AG10803 (cell line): ENCODE measurements at regions not wholly inside any gene's neighbourhood (a gene's known extent, or its start where the extent isn't known, plus 50 kb on each side); places are given as distances from the start of the nearest gene placed in this dataset.

ENCODE experiments used
- DNase-seq: peaks from one replicate; pipeline ENCODE4 v3.0.0; 2010; ENCODE audit warnings: low read depth
- H3K4me3 ChIP-seq: 2 replicates; pipeline ENCODE4 v1.5.1; 2011; ENCODE audit warnings: mild to moderate bottlenecking, low read length, control low read depth
- TF ChIP-seq, protein P1 (sequence below): conservative IDR thresholded peaks from 2 replicates; pipeline ENCODE4 v1.5.1; 2011; ENCODE audit warnings: mild to moderate bottlenecking, low read length, control low read depth, inconsistent platforms

GRCh38 chr1:81287411-81288080, 513.2 kb upstream of the ADGRL2 start:
- TF ChIP-seq, protein P1, sequence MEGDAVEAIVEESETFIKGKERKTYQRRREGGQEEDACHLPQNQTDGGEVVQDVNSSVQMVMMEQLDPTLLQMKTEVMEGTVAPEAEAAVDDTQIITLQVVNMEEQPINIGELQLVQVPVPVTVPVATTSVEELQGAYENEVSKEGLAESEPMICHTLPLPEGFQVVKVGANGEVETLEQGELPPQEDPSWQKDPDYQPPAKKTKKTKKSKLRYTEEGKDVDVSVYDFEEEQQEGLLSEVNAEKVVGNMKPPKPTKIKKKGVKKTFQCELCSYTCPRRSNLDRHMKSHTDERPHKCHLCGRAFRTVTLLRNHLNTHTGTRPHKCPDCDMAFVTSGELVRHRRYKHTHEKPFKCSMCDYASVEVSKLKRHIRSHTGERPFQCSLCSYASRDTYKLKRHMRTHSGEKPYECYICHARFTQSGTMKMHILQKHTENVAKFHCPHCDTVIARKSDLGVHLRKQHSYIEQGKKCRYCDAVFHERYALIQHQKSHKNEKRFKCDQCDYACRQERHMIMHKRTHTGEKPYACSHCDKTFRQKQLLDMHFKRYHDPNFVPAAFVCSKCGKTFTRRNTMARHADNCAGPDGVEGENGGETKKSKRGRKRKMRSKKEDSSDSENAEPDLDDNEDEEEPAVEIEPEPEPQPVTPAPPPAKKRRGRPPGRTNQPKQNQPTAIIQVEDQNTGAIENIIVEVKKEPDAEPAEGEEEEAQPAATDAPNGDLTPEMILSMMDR: no peak
- no peak overlapping the region for H3K4me3 ChIP-seq
- DNase-seq: no peak

DNA sequence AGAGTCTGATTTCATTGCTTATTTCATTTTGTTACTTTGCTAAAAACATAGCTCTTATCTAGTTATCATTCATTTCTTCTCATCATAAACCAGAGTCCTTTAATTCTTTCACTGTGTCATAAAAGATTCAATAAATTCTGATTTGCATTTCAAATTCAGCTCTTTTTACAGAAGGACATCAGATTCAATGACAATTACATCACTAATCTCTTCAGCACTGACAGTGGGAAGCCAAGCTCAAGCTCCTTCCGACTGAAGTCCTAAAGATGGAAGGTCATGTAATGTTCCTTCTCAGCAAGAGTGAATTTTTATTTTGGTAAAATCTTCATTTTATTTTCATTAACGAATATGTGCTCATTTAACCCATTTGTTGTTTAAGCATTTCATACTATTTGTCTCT, 530.7 kb upstream of the ADGRL2 start:
- no peak overlapping the region for H3K4me3 ChIP-seq
- no peak for DNase-seq
- TF ChIP-seq, protein P1: no peak

GRCh38 chr1:81264976-81265375, 535.8 kb upstream of the ADGRL2 start:
- H3K4me3 ChIP-seq: no peak overlapping the region
- TF ChIP-seq, protein P1: no peak
- DNase-seq: no peak

DNA sequence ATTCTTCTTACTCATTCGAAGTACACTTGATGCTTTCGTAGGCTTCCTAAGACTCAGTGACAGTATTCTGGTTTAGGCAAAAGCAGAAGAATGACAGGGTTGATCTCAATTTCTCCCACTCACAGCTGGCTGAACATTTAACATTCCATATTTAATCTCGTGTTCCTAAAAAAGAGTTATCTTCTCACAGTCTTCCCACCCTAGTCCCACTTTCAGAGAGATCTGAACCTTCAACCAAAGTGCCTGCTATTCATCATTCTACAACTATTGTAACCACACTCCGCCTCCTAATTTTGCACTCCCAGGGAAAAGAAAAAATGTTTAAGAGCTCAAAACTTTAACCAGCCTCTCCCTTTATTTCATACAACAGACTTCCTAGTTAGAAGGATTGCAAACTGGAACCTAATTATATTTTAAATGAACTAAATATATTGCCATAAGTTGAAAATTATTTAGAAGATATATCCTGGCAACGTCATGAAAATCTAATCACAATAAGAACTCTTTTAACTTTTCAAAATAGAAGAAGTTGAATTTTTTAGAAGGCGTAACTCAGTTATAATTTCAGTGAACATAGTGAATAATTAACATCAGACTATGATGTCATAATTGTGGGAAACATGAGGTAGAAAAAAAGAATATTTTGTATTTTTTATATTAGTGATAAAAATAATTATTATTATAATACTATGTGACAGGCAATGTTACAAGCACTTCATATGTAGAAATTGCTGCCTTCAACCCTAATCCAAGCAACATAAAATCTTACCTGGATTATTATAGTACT, 540.9 kb upstream of the ADGRL2 start:
- DNase-seq: no peak
- TF ChIP-seq, protein P1: no peak
- no peak overlapping the region for H3K4me3 ChIP-seq

DNA sequence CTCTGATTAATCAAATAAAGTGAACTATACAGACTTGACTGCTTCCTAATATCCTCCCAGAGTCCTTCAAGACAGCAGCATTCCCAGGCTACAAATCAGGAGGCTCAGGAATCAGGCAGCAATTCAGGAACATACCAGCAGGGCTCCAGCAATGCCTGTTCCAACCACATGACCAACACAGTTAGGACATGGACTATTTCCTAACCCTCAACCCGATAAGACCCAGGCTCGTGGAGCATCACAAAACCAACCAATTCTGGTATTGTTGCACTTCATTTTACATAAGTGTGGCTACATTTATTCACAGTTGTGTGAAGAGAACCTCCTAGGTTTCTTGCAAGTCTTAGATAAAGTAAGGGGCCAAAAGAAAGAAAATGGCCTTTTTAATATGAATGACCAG, 546.2 kb upstream of the ADGRL2 start:
- TF ChIP-seq, protein P1: peak; percentile 28
- no peak overlapping the region for H3K4me3 ChIP-seq
- no peak for DNase-seq

DNA sequence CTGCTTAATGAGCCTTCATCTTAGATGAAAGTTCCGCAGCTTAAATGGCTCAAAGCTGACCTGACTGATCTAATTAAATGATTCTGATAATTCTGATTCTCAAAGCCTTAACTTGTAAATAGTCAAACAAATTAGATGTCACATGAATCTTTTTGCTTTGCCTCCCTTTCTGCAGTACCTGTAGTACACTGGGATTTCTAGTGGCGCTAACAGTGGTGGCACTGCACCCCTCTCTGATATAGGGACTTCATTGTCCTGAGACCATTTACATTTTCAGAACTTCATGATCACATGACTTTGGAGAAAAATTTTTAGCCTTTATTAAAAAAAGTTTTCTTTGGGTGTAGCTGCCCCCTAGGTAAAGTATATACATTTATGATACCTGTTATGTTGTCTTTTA, 546.7 kb upstream of the ADGRL2 start:
- no peak for DNase-seq
- H3K4me3 ChIP-seq: no peak overlapping the region
- TF ChIP-seq, protein P1: no peak
